Gastroesophageal sphincter (tissue), 3 donors: ENCODE measurements at regions not wholly inside any gene's neighbourhood (a gene's known extent, or its start where the extent isn't known, plus 50 kb on each side); places are given as distances from the start of the nearest gene placed in this dataset.

ENCODE experiments used
- CTCF ChIP-seq, 4 experiments: fragments of 200-600 bp in 2 of 4; fragments of 450-650 bp in 2 of 4; sonication (generic) in 1 of 4; IDR thresholded peaks; one replicate each; pipeline ENCODE4 v1.5.1; 2017 to 2019; ENCODE audit warnings: antibody characterized with exemption in 4 of 4, mild to moderate bottlenecking in 2 of 4, moderate library complexity in 2 of 4
- POLR2A ChIP-seq, 2 donors: fragments of 450-650 bp; IDR thresholded peaks; one replicate each; pipeline ENCODE4 v1.6.1; 2017; ENCODE audit warnings: antibody characterized with exemption in 2 of 2, mild to moderate bottlenecking in 2 of 2, moderate library complexity in 1 of 2

- TF ChIP-seq CTCF (IDR thresholded peaks at IDR 0.05) (no peak), POLR2A (IDR thresholded peaks at IDR 0.05) (no peak)
Observed at GRCh38 chr1:204740354-204740753, 54.8 kb upstream of the LRRN2 start.
